Stimulated activated naive B cell treated with anti-CD40 and anti-IgM and Interleukin-4, amounts not matched to agents 10 μg/mL and 1 μg/mL and 100 μg/mL, for 72 hours (primary cell): ENCODE measurements at regions not wholly inside any gene's neighbourhood (a gene's known extent, or its start where the extent isn't known, plus 50 kb on each side); places are given as distances from the start of the nearest gene placed in this dataset.
"Not testable (repeated sequence)": the region's sequence is repeated elsewhere in the genome, so short reads cannot be mapped to it uniquely, and the experiment has no call there.

Experiments used
- ATAC-seq, 2 donors: fragments of 150-1000 bp; cut with Tn5 transposase; replicated peaks; 2 replicates each; pipeline ENCODE4 v1.10.0; 2021; ENCODE audit warnings: moderate library complexity in 1 of 2
- DNase-seq: peaks from one replicate; pipeline ENCODE4 v3.0.0; 2021
- H3K27ac Mint-ChIP-seq: one replicate; pipeline ENCODE4 v1.8.0; 2022; ENCODE audit warnings: mild to moderate bottlenecking, mixed read lengths
- H3K27me3 Mint-ChIP-seq, 2 donors: one replicate each; pipeline ENCODE4 v1.8.0; 2022; ENCODE audit warnings: mixed read lengths in 2 of 2
- H3K36me3 Mint-ChIP-seq, 2 donors: one replicate each; pipeline ENCODE4 v1.8.0; 2022; ENCODE audit warnings: mixed read lengths in 2 of 2, mild to moderate bottlenecking in 1 of 2
- H3K4me1 Mint-ChIP-seq, 2 donors: one replicate each; pipeline ENCODE4 v1.8.0; 2022; ENCODE audit warnings: mixed read lengths in 2 of 2, mild to moderate bottlenecking in 1 of 2
- H3K4me3 Mint-ChIP-seq, 2 donors: one replicate each; pipeline ENCODE4 v1.8.0; 2022; ENCODE audit warnings: mild to moderate bottlenecking in 2 of 2, mixed read lengths in 2 of 2, moderate library complexity in 1 of 2
- H3K9me3 Mint-ChIP-seq, 2 donors: one replicate each; pipeline ENCODE4 v1.8.0; 2022; ENCODE audit warnings: mixed read lengths in 2 of 2, mild to moderate bottlenecking in 1 of 2

GRCh38 chr13:55055666-55056065 lies 2027.1 kb downstream of the OLFM4 start:
- H3K9me3 Mint-ChIP-seq, result peaks cover 8 to 23% of the 10 kb centered on the region in 2 donors
- not testable (repeated sequence) for H3K36me3 Mint-ChIP-seq, H3K27me3 Mint-ChIP-seq, ATAC-seq, H3K27ac Mint-ChIP-seq, H3K4me1 Mint-ChIP-seq, H3K4me3 Mint-ChIP-seq, DNase-seq

- peaks cover 4% of the 10 kb centered on the region in 2 donors for H3K9me3 Mint-ChIP-seq
- H3K4me1 Mint-ChIP-seq, result no peaks in the 10 kb centered on the region
- no peak overlapping the region for H3K27ac Mint-ChIP-seq
- H3K4me3 Mint-ChIP-seq, result no peak overlapping the region
- no peaks in the 10 kb centered on the region for H3K36me3 Mint-ChIP-seq
- no peaks in the 10 kb centered on the region for H3K27me3 Mint-ChIP-seq
- DNase-seq (no peak), ATAC-seq (no peak)
Measured at GRCh38 chr13:55062662-55063061, 2034.0 kb downstream of the OLFM4 start.

DNA sequence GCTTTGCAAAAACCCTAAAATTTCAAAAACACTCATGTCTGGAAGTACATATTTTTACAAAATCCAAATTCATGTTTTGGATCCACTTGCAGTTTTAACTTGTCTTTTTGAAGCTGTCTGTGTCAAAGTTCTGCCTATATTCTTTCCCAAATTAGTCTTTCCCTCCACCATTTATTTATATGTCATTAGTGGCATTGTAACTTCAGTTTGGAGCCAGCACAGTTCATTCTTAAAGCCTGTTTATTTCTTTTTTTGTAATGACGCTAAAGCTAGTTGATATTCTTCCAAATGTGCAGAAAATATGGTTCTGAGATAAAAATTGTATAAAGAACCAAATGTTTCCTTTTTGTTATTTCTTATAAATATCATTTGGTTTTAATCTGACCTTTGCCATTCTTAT lies 2039.3 kb downstream of the OLFM4 start:
- no peaks in the 10 kb centered on the region for H3K36me3 Mint-ChIP-seq
- ATAC-seq (no peak), DNase-seq (no peak)
- no peaks in the 10 kb centered on the region for H3K27me3 Mint-ChIP-seq
- H3K27ac Mint-ChIP-seq, result no peak overlapping the region
- no peaks in the 10 kb centered on the region for H3K4me1 Mint-ChIP-seq
- H3K9me3 Mint-ChIP-seq, result peaks cover 0 to 1% of the 10 kb centered on the region in 2 donors
- H3K4me3 Mint-ChIP-seq, result no peak overlapping the region

GRCh38 chr13:55069746-55070145 lies 2041.1 kb downstream of the OLFM4 start:
- no peak overlapping the region for H3K27ac Mint-ChIP-seq
- DNase-seq, result no peak
- no peaks in the 10 kb centered on the region for H3K4me1 Mint-ChIP-seq
- H3K27me3 Mint-ChIP-seq, result no peaks in the 10 kb centered on the region
- H3K36me3 Mint-ChIP-seq, result no peaks in the 10 kb centered on the region
- ATAC-seq, result no peak
- H3K4me3 Mint-ChIP-seq, result no peak overlapping the region
- peaks cover 0 to 1% of the 10 kb centered on the region in 2 donors for H3K9me3 Mint-ChIP-seq

- no peaks in the 10 kb centered on the region for H3K27me3 Mint-ChIP-seq
- DNase-seq (no peak), ATAC-seq (no peak)
- no peaks in the 10 kb centered on the region for H3K36me3 Mint-ChIP-seq
- peaks cover 0 to 1% of the 10 kb centered on the region in 2 donors for H3K9me3 Mint-ChIP-seq
- H3K4me1 Mint-ChIP-seq, result no peaks in the 10 kb centered on the region
- H3K27ac Mint-ChIP-seq, result no peak overlapping the region
- no peak overlapping the region for H3K4me3 Mint-ChIP-seq
Measured at GRCh38 chr13:55073000-55073399, 2044.4 kb downstream of the OLFM4 start.

DNA sequence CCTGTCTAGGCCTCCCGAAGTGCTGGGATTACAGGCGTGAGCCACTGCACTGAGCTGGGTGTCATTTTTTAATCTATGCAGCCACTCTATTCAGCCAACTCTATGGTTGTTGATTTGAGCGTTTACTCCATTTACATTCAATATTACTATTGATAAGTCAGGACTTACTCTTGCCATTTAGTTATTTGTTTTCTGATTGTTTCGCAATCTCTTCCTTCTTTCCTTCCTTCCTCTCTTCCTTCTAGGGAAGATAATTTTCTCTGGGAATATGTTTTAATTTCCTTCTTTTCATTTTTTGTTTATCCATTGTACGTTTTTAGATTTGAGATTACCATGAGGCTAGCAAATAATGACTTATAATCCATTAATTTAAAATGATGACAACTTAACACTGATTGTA lies 2056.0 kb downstream of the OLFM4 start:
- DNase-seq (no peak), ATAC-seq (no peak)
- Mint-ChIP-seq H3K27ac (no peak overlapping the region), H3K4me3 (no peak overlapping the region), H3K9me3 (peaks cover 4 to 5% of the 10 kb centered on the region in 2 donors), H3K27me3 (no peaks in the 10 kb centered on the region), H3K4me1 (no peaks in the 10 kb centered on the region), H3K36me3 (no peaks in the 10 kb centered on the region)

- no peak overlapping the region for H3K4me3 Mint-ChIP-seq
- DNase-seq (no peak), ATAC-seq (no peak)
- H3K36me3 Mint-ChIP-seq, result no peaks in the 10 kb centered on the region
- H3K27ac Mint-ChIP-seq, result no peak overlapping the region
- H3K9me3 Mint-ChIP-seq, result peaks cover 4 to 5% of the 10 kb centered on the region in 2 donors
- no peaks in the 10 kb centered on the region for H3K27me3 Mint-ChIP-seq
- no peaks in the 10 kb centered on the region for H3K4me1 Mint-ChIP-seq
Measured at GRCh38 chr13:55087085-55087484, 2053.6 kb upstream of the PRR20A start.

DNA sequence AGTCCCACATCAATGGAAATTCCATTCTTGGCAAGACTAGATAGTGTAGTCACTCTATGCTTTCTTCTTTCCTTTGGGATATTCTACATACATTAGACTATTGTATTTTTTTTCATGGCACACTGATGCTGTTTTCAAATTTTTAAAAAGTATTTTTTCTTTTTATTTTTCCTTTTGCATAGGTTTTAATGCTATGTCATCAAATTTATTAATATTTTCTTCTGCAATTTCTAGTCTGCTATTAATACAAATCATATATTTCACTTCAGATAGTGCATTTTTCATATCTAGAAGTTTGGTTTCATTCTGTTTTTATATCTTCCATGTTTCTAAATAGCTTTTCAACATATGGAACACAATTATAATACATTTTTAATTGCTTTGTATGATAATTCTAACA lies 2050.1 kb upstream of the PRR20A start:
- Mint-ChIP-seq H3K9me3 (peaks cover 2 to 4% of the 10 kb centered on the region in 2 donors), H3K4me3 (no peak overlapping the region), H3K4me1 (no peaks in the 10 kb centered on the region), H3K27me3 (no peaks in the 10 kb centered on the region), H3K36me3 (no peaks in the 10 kb centered on the region), H3K27ac (no peak overlapping the region)
- ATAC-seq, result no peak
- no peak for DNase-seq

DNA sequence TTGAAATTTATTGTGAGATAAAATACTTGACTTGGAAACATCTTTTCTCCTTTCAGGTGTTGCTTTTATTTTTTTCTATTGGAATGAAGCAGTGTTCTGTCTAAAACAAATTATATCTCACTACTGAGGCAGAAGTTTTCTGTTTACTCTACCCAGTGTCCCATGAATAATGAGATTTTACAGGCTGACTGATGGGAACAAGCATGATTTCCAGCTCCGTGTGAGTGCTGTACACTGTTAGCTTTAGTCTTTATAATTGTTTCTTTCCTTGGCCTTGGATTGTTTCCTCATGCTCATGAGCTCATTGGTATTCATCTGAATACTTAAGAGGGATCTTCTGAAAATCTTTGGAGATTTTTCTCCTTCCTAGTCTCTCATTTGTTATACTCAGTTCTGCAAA lies 2049.5 kb upstream of the PRR20A start:
- H3K4me1 Mint-ChIP-seq, result no peaks in the 10 kb centered on the region
- no peak overlapping the region for H3K27ac Mint-ChIP-seq
- DNase-seq (no peak), ATAC-seq (no peak)
- H3K9me3 Mint-ChIP-seq, result peaks cover 2 to 4% of the 10 kb centered on the region in 2 donors
- H3K27me3 Mint-ChIP-seq, result no peaks in the 10 kb centered on the region
- H3K36me3 Mint-ChIP-seq, result no peaks in the 10 kb centered on the region
- H3K4me3 Mint-ChIP-seq, result no peak overlapping the region

DNA sequence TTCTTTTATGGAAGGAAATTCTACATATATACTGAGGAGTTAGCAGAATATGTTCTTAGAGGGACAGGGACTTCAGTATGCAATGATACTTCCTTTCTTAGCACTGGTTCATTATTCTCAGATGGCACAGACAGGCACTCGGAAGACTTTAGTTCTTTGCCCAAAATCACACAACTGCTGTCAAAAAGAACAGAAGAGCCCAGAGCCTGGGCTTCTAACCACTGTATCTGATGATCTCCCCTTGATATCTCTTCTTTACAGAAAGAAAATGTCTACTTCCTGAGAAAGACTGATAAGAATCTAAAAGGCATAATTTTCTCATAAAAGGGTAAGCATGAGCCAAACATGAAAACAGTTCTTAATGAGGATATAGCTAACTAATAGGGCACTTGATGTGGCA lies 2034.2 kb upstream of the PRR20A start:
- H3K27me3 Mint-ChIP-seq, result no peaks in the 10 kb centered on the region
- no peak overlapping the region for H3K27ac Mint-ChIP-seq
- ATAC-seq, result no peak
- no peaks in the 10 kb centered on the region for H3K36me3 Mint-ChIP-seq
- no peak overlapping the region for H3K4me3 Mint-ChIP-seq
- no peaks in the 10 kb centered on the region for H3K4me1 Mint-ChIP-seq
- H3K9me3 Mint-ChIP-seq, result peaks cover 8% of the 10 kb centered on the region in 2 donors
- no peak for DNase-seq

DNA sequence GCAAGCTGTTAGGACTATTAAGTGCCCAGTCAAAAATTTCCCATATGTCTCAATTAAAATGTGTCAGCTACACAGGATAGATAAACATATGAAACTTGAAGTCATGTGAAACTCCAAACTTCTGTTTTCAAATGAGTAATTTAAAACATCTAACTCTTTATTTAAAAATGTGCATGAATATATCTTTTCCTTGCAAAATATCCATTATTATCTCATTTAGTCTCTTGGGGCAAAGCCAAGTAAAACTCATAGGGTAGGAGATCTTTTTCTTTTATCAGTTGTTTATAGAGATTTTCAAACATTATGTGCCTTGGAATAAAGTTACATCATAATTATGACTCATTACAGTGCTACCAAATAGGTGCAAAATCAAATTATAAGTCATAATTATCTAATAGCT lies 2020.1 kb upstream of the PRR20A start:
- H3K27ac Mint-ChIP-seq, result no peak overlapping the region
- H3K27me3 Mint-ChIP-seq, result no peaks in the 10 kb centered on the region
- ATAC-seq (no peak), DNase-seq (no peak)
- H3K36me3 Mint-ChIP-seq, result no peaks in the 10 kb centered on the region
- no peaks in the 10 kb centered on the region for H3K4me1 Mint-ChIP-seq
- H3K9me3 Mint-ChIP-seq, result peaks cover 0 to 1% of the 10 kb centered on the region in 2 donors
- H3K4me3 Mint-ChIP-seq, result no peak overlapping the region

- H3K9me3 Mint-ChIP-seq, result peaks cover 9 to 10% of the 10 kb centered on the region in 2 donors
- ATAC-seq, result no peak
Measured at GRCh38 chr13:55155046-55155445, 1985.7 kb upstream of the PRR20A start.

GRCh38 chr13:55159765-55160164 lies 1981.0 kb upstream of the PRR20A start:
- Mint-ChIP-seq H3K27ac (no peak overlapping the region), H3K9me3 (peaks cover 9 to 11% of the 10 kb centered on the region in 2 donors), H3K4me3 (no peak overlapping the region), H3K27me3 (no peaks in the 10 kb centered on the region), H3K36me3 (no peaks in the 10 kb centered on the region), H3K4me1 (no peaks in the 10 kb centered on the region)
- DNase-seq (no peak), ATAC-seq (no peak)

More at GRCh38 chr13:55155046-55155445, 1985.7 kb upstream of the PRR20A start:
- Mint-ChIP-seq H3K36me3 (no peaks in the 10 kb centered on the region), H3K27ac (no peak overlapping the region), H3K4me3 (no peak overlapping the region), H3K4me1 (no peaks in the 10 kb centered on the region), H3K27me3 (no peaks in the 10 kb centered on the region)
- no peak for DNase-seq

DNA sequence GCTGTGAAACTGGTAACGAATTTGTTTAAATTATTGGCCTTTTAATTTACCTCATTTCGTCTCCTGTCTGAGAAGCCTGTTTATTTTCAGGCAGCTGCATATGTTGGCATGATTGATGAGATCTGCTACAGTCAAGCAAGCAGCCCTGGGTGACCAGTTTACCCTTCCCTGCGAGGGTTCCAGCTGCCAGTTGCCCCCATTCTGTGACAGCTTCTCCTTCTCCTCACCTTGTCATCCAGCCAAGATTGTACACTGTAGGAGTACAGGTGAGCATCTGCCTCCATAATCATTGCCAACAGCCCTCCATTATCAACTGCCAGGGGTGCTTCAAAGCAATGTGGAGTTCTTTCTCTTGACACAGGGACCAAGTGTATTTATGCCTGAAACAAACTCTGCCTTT lies 1979.9 kb upstream of the PRR20A start:
- no peaks in the 10 kb centered on the region for H3K27me3 Mint-ChIP-seq
- no peaks in the 10 kb centered on the region for H3K4me1 Mint-ChIP-seq
- no peak overlapping the region for H3K27ac Mint-ChIP-seq
- no peak overlapping the region for H3K4me3 Mint-ChIP-seq
- peaks cover 6 to 8% of the 10 kb centered on the region in 2 donors for H3K9me3 Mint-ChIP-seq
- ATAC-seq (no peak), DNase-seq (no peak)
- H3K36me3 Mint-ChIP-seq, result no peaks in the 10 kb centered on the region

DNA sequence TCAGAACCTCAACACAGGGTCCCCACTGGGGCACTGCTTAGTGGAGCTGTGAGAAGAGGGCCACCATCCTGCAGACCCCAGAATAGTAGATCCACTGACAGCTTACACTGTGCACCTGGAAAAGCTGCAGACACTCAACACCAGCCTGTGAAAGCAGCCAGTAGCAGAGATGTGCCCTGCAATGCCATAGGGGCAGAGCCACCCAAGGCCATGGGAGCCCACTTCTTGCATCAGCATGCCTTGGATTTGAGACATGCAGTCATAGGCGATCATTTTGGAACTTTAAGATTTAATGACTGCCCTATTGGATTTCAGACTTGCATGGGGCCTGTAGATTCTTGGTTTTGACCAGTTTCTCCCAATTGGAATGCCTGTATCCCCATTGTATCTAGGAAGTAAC lies 1962.1 kb upstream of the PRR20A start:
- H3K4me3 Mint-ChIP-seq, H3K27ac Mint-ChIP-seq, H3K4me1 Mint-ChIP-seq, ATAC-seq, H3K36me3 Mint-ChIP-seq, DNase-seq, H3K27me3 Mint-ChIP-seq: not testable (repeated sequence)
- H3K9me3 Mint-ChIP-seq, result peaks cover 13 to 19% of the 10 kb centered on the region in 2 donors

DNA sequence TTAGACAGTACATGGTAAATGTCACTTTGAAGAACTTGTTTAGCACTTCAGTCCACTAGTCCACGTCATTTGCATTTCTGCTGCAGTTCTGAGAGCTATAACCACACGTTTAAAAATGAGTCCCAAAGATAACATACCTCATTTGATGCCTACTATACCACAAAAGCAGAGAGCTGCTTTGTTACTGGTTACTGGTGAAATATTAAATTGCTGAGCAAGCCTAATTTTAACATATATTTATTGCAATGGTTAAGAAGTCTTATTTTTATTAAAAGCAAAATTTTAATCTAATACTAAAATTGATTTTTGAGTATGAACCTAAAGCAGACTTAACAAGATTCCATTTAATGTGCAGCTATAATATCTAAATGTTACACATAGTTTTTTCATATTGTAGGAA lies 1949.7 kb upstream of the PRR20A start:
- DNase-seq (no peak), ATAC-seq (no peak)
- H3K4me3 Mint-ChIP-seq, result no peak overlapping the region
- no peaks in the 10 kb centered on the region for H3K36me3 Mint-ChIP-seq
- peaks cover 0 to 3% of the 10 kb centered on the region in 2 donors for H3K9me3 Mint-ChIP-seq
- H3K27me3 Mint-ChIP-seq, result no peaks in the 10 kb centered on the region
- H3K4me1 Mint-ChIP-seq, result no peaks in the 10 kb centered on the region
- no peak overlapping the region for H3K27ac Mint-ChIP-seq
